ENCODE measurements at regions not wholly inside any gene's neighbourhood (a gene's known extent, or its start where the extent isn't known, plus 50 kb on each side); places are given as distances from the start of the nearest gene placed in this dataset.
"Not testable (repeated sequence)": the region's sequence is repeated elsewhere in the genome, so short reads cannot be mapped to it uniquely, and the experiment has no call there.

DNA sequence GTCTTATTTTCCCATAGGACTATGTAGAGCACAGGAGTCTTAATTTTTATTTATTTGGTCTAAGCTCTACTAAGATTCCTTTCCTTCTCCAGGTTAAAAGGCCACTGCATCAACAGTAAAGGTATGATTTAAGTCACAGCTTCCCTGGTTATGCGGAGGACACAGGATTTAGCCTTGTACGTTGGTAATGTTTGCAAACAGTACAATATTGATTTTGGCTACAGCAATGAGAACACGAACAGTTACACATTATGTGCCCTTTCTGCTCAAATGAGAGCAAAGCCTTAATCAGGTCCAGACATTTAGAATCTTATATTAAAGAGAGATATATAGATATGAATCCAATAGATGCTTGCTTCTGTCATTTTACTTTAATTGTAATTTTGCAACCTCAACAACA, 264.0 kb downstream of the NUF2 start:
- no peak for FAIRE-seq
- no peak for TF ChIP-seq POLR2AphosphoS5 (IDR thresholded peaks at IDR 0.05; ENCODE audit: low read depth, low read length)
- TF ChIP-seq POLR2A (IDR thresholded peaks at IDR 0.05; ENCODE audit: low read depth, low read length) = no peak
- TF ChIP-seq TAF1 (IDR thresholded peaks at IDR 0.05; ENCODE audit: borderline replicate concordance, low read depth, low read length) = no peak
- DNase-seq (ENCODE audit: insufficient read length) = no peak

- no peak for TF ChIP-seq POLR2AphosphoS5 (IDR thresholded peaks at IDR 0.05; ENCODE audit: low read depth, low read length)
- no peak for TF ChIP-seq POLR2A (IDR thresholded peaks at IDR 0.05; ENCODE audit: low read depth, low read length)
- TF ChIP-seq TAF1 (IDR thresholded peaks at IDR 0.05; ENCODE audit: borderline replicate concordance, low read depth, low read length) = no peak
- FAIRE-seq (no peak), DNase-seq (ENCODE audit: insufficient read length) (no peak)
Observed at GRCh38 chr1:163588796-163589195, 267.0 kb downstream of the NUF2 start.

- TF ChIP-seq TAF1 (IDR thresholded peaks at IDR 0.05; ENCODE audit: borderline replicate concordance, low read depth, low read length) (no peak), POLR2A (IDR thresholded peaks at IDR 0.05; ENCODE audit: low read depth, low read length) (no peak), POLR2AphosphoS5 (IDR thresholded peaks at IDR 0.05; ENCODE audit: low read depth, low read length) (no peak)
- DNase-seq (ENCODE audit: insufficient read length) (no peak), FAIRE-seq (no peak)
Observed at GRCh38 chr1:163589735-163590134, 268.0 kb downstream of the NUF2 start.

GRCh38 chr1:163591131-163591530, 269.4 kb downstream of the NUF2 start:
- DNase-seq (ENCODE audit: insufficient read length); FAIRE-seq: not testable (repeated sequence)

DNA sequence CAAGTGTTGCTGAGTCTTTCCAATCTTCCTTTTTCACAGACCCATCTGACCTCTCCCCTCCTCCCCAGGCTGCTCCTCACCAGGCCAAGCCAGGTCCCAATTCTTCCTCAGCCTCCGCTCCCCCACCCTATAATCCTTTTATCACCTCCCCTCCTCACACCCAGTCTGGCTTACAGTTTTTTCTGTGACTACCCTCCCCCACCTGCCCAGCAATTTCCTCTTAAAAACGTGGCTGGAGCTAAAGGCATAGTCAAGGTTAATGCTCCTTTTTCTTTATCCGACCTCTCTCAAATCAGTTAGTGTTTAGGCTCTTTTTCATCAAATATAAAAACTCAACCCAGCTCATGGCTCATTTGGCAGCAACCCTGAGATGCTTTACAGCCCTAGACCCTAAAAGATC, 270.9 kb downstream of the NUF2 start:
- DNase-seq (ENCODE audit: insufficient read length); FAIRE-seq: not testable (repeated sequence)

- not testable (repeated sequence) for DNase-seq (ENCODE audit: insufficient read length); FAIRE-seq
Observed at GRCh38 chr1:163596106-163596505, 274.4 kb downstream of the NUF2 start.

GRCh38 chr1:163596541-163597258, 274.9 kb downstream of the NUF2 start:
- no peak for DNase-seq (ENCODE audit: insufficient read length)
- TF ChIP-seq POLR2AphosphoS5 (IDR thresholded peaks at IDR 0.05; ENCODE audit: low read depth, low read length) = no peak
- no peak for TF ChIP-seq TAF1 (IDR thresholded peaks at IDR 0.05; ENCODE audit: borderline replicate concordance, low read depth, low read length)
- TF ChIP-seq POLR2A (IDR thresholded peaks at IDR 0.05; ENCODE audit: low read depth, low read length) = no peak
- FAIRE-seq = no peak

GRCh38 chr1:163604321-163604720, 282.6 kb downstream of the NUF2 start:
- TF ChIP-seq TAF1 (IDR thresholded peaks at IDR 0.05; ENCODE audit: borderline replicate concordance, low read depth, low read length) (no peak), POLR2A (IDR thresholded peaks at IDR 0.05; ENCODE audit: low read depth, low read length) (no peak), POLR2AphosphoS5 (IDR thresholded peaks at IDR 0.05; ENCODE audit: low read depth, low read length) (no peak)
- FAIRE-seq = no peak
- no peak for DNase-seq (ENCODE audit: insufficient read length)

GRCh38 chr1:163604896-163605295, 283.1 kb downstream of the NUF2 start:
- DNase-seq (ENCODE audit: insufficient read length) = no peak
- no peak for TF ChIP-seq TAF1 (IDR thresholded peaks at IDR 0.05; ENCODE audit: borderline replicate concordance, low read depth, low read length)
- TF ChIP-seq POLR2AphosphoS5 (IDR thresholded peaks at IDR 0.05; ENCODE audit: low read depth, low read length) = no peak
- no peak for TF ChIP-seq POLR2A (IDR thresholded peaks at IDR 0.05; ENCODE audit: low read depth, low read length)
- no peak for FAIRE-seq

- FAIRE-seq = no peak
- TF ChIP-seq POLR2AphosphoS5 (IDR thresholded peaks at IDR 0.05; ENCODE audit: low read depth, low read length) (no peak), POLR2A (IDR thresholded peaks at IDR 0.05; ENCODE audit: low read depth, low read length) (no peak), TAF1 (IDR thresholded peaks at IDR 0.05; ENCODE audit: borderline replicate concordance, low read depth, low read length) (no peak)
- no peak for DNase-seq (ENCODE audit: insufficient read length)
Observed at GRCh38 chr1:163608979-163609378, 287.2 kb downstream of the NUF2 start.

DNA sequence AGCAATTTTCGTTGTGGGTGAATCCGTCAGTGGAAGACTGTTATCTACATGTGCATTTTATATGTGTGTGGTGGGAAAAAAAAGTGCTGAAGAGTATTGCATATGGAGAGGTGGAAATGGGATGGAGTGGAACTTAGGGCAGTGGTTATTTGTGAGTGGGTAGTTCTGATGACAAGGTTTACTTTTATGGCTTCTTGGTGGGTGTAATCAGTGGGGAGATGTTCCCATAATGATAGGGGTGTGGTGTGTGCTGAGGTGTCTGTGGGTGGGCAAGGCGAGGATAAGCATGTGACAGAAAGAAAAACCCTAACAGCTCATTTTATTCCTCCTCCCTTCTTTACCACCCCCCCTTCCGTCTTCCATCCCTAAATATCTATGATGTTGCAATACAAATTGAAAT, 288.1 kb downstream of the NUF2 start:
- no peak for TF ChIP-seq POLR2A (IDR thresholded peaks at IDR 0.05; ENCODE audit: low read depth, low read length)
- no peak for TF ChIP-seq TAF1 (IDR thresholded peaks at IDR 0.05; ENCODE audit: borderline replicate concordance, low read depth, low read length)
- no peak for TF ChIP-seq POLR2AphosphoS5 (IDR thresholded peaks at IDR 0.05; ENCODE audit: low read depth, low read length)
- no peak for DNase-seq (ENCODE audit: insufficient read length)
- no peak for FAIRE-seq

DNA sequence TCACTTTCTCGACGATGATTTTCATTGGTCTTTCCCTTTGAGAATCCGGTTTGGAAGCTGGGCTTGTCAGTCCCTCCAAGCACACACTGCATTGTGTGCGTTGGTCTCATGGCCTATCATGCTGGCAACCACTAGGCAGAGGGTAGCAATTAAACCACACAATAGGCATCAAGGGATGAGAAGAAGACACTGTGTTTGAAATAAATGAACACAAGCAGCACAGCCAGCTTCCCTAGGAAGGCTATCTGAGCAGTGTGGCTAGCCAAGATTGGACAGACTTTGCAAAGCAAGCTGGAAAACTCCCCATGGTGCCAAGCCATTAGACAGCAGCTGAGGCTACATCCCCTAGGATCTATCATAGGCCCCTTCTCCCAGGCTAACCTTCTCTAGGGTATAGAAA, 288.7 kb downstream of the NUF2 start:
- DNase-seq (ENCODE audit: insufficient read length) (no peak), FAIRE-seq (no peak)
- TF ChIP-seq POLR2AphosphoS5 (IDR thresholded peaks at IDR 0.05; ENCODE audit: low read depth, low read length) = no peak

- DNase-seq (ENCODE audit: insufficient read length) (no peak), FAIRE-seq (no peak)
- TF ChIP-seq POLR2AphosphoS5 (IDR thresholded peaks at IDR 0.05; ENCODE audit: low read depth, low read length) (no peak), POLR2A (IDR thresholded peaks at IDR 0.05; ENCODE audit: low read depth, low read length) (no peak), TAF1 (IDR thresholded peaks at IDR 0.05; ENCODE audit: borderline replicate concordance, low read depth, low read length) (no peak)
Observed at GRCh38 chr1:163614361-163614760, 292.6 kb downstream of the NUF2 start.

Data from GM12892 (cell line).